ENCODE measurements at regions not wholly inside any gene's neighbourhood (a gene's known extent, or its start where the extent isn't known, plus 50 kb on each side); places are given as distances from the start of the nearest gene placed in this dataset.

- Histone ChIP-seq H3K79me2 (ENCODE audit: insufficient read depth, low read length) (no peaks in the 10 kb centered on the region), H3K9me2 (replicated peaks; ENCODE audit: low read depth, low read length) (peaks cover 6% of the 10 kb centered on the region; the same call in 1 of the 2 replicates), H3K9ac (ENCODE audit: low read depth, low read length, poor library complexity, severe bottlenecking) (no peak overlapping the region), H2AFZ (ENCODE audit: low read length) (no peak overlapping the region), H3K36me3 (ENCODE audit: insufficient read depth, low read length) (no peaks in the 10 kb centered on the region), H4K20me1 (ENCODE audit: insufficient read depth, low read length, poor library complexity, severe bottlenecking) (no peaks in the 10 kb centered on the region), H3K4me2 (ENCODE audit: low read depth, low read length, poor library complexity, severe bottlenecking) (no peak overlapping the region), H3K27me3 (ENCODE audit: insufficient read depth, low read length, poor library complexity, severe bottlenecking) (no peaks in the 10 kb centered on the region), H3F3A (ENCODE audit: low read depth) (no peaks in the 10 kb centered on the region), H3K9me3 (ENCODE audit: insufficient read depth, low read depth, low read length) (no peaks in the 10 kb centered on the region), H3K4me3 (ENCODE audit: low read length, poor library complexity, severe bottlenecking) (no peak overlapping the region), H3K4me1 (ENCODE audit: insufficient read depth, low read length, poor library complexity, severe bottlenecking) (no peaks in the 10 kb centered on the region)
- no peak for TF ChIP-seq CTCF (conservative IDR thresholded peaks at IDR 0.05; ENCODE audit: low read length)
- no peak for TF ChIP-seq EZH2phosphoT487 (IDR thresholded peaks at IDR 0.05; ENCODE audit: borderline replicate concordance)
Measured at GRCh38 chr7:118764221-118764620, 539.7 kb downstream of the ANKRD7 start.

- H3K36me3 ChIP-seq (ENCODE audit: insufficient read depth, low read length): no peaks in the 10 kb centered on the region
- no peaks in the 10 kb centered on the region for H4K20me1 ChIP-seq (ENCODE audit: insufficient read depth, low read length, poor library complexity, severe bottlenecking)
- peaks cover 3% of the 10 kb centered on the region; the same call in 1 of the 2 replicates for H3K9me2 ChIP-seq (replicated peaks; ENCODE audit: low read depth, low read length)
- no peaks in the 10 kb centered on the region for H3K27me3 ChIP-seq (ENCODE audit: insufficient read depth, low read length, poor library complexity, severe bottlenecking)
- no peaks in the 10 kb centered on the region for H3K4me1 ChIP-seq (ENCODE audit: insufficient read depth, low read length, poor library complexity, severe bottlenecking)
- H3K4me2 ChIP-seq (ENCODE audit: low read depth, low read length, poor library complexity, severe bottlenecking): no peak overlapping the region
- TF ChIP-seq CTCF (conservative IDR thresholded peaks at IDR 0.05; ENCODE audit: low read length) (no peak), EZH2phosphoT487 (IDR thresholded peaks at IDR 0.05; ENCODE audit: borderline replicate concordance) (no peak)
- no peaks in the 10 kb centered on the region for H3K79me2 ChIP-seq (ENCODE audit: insufficient read depth, low read length)
- H3K9ac ChIP-seq (ENCODE audit: low read depth, low read length, poor library complexity, severe bottlenecking): no peak overlapping the region
- H2AFZ ChIP-seq (ENCODE audit: low read length): no peak overlapping the region
- no peaks in the 10 kb centered on the region for H3F3A ChIP-seq (ENCODE audit: low read depth)
- no peak overlapping the region for H3K4me3 ChIP-seq (ENCODE audit: low read length, poor library complexity, severe bottlenecking)
- H3K9me3 ChIP-seq (ENCODE audit: insufficient read depth, low read depth, low read length): no peaks in the 10 kb centered on the region
Measured at GRCh38 chr7:118771672-118772071, 547.2 kb downstream of the ANKRD7 start.

GRCh38 chr7:118777308-118777707, 552.8 kb downstream of the ANKRD7 start:
- Histone ChIP-seq H2AFZ (ENCODE audit: low read length) (no peak overlapping the region), H3K4me3 (ENCODE audit: low read length, poor library complexity, severe bottlenecking) (no peak overlapping the region), H3K79me2 (ENCODE audit: insufficient read depth, low read length) (no peaks in the 10 kb centered on the region), H4K20me1 (ENCODE audit: insufficient read depth, low read length, poor library complexity, severe bottlenecking) (no peaks in the 10 kb centered on the region), H3K9me2 (replicated peaks; ENCODE audit: low read depth, low read length) (no peaks in the 10 kb centered on the region), H3K4me1 (ENCODE audit: insufficient read depth, low read length, poor library complexity, severe bottlenecking) (no peaks in the 10 kb centered on the region), H3K9ac (ENCODE audit: low read depth, low read length, poor library complexity, severe bottlenecking) (no peak overlapping the region), H3K4me2 (ENCODE audit: low read depth, low read length, poor library complexity, severe bottlenecking) (no peak overlapping the region), H3K9me3 (ENCODE audit: insufficient read depth, low read depth, low read length) (no peaks in the 10 kb centered on the region), H3K36me3 (ENCODE audit: insufficient read depth, low read length) (no peaks in the 10 kb centered on the region), H3K27me3 (ENCODE audit: insufficient read depth, low read length, poor library complexity, severe bottlenecking) (no peaks in the 10 kb centered on the region), H3F3A (ENCODE audit: low read depth) (no peaks in the 10 kb centered on the region)
- no peak for TF ChIP-seq CTCF (conservative IDR thresholded peaks at IDR 0.05; ENCODE audit: low read length)
- TF ChIP-seq EZH2phosphoT487 (IDR thresholded peaks at IDR 0.05; ENCODE audit: borderline replicate concordance): no peak

Measured in Loucy (cell line).